GM18511 (cell line): ENCODE measurements at regions not wholly inside any gene's neighbourhood (a gene's known extent, or its start where the extent isn't known, plus 50 kb on each side); places are given as distances from the start of the nearest gene placed in this dataset.
A peak's percentile ranks its signal among the peaks of the same experiment; 100 is the strongest.
"Not testable (repeated sequence)": the region's sequence is repeated elsewhere in the genome, so short reads cannot be mapped to it uniquely, and the experiment has no call there.

Experiments used
- ATAC-seq: cut with Tn5 transposase; IDR thresholded peaks from one replicate; pipeline ENCODE4 v1.9.1; 2021; ENCODE audit warnings: mild to moderate bottlenecking, moderate library complexity; ENCODE audit not compliant: unreplicated experiment

- not testable (repeated sequence) for ATAC-seq
Observed at GRCh38 chr2:64280812-64281211, 136.6 kb upstream of the PELI1 start.

GRCh38 chr2:64283006-64283570 lies 138.9 kb upstream of the PELI1 start:
- peak; percentile 42 for ATAC-seq

- ATAC-seq: peak; percentile 95
Observed at GRCh38 chr2:64283641-64284361, 139.6 kb upstream of the PELI1 start.

GRCh38 chr2:64284751-64285150 lies 140.5 kb upstream of the PELI1 start:
- ATAC-seq: no peak

DNA sequence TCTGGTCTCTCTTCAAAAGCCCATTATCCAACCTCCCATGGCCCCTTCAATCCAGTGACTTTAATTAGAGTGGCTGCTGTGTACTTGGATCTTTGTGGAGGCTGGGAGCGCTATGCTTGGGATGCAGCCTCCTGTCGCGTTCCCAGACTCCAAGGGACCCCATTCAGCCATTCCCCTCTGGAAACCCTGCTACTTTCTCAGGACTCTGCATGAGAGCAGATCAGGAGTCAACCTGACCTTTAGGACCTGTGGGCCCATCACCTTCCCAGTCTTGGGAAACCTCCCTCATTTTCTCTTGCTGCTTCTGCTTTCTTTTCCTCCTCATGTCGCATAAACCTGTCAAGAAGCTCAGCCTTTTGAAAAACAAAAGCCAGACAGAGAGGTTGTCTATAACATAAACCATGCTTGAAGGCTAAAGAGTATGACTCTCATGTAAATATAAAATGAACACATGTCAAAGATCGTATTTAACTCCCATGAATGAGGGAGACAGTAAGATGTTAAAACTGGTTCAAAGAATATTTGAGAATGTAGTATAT lies 143.1 kb upstream of the PELI1 start:
- ATAC-seq: no peak

DNA sequence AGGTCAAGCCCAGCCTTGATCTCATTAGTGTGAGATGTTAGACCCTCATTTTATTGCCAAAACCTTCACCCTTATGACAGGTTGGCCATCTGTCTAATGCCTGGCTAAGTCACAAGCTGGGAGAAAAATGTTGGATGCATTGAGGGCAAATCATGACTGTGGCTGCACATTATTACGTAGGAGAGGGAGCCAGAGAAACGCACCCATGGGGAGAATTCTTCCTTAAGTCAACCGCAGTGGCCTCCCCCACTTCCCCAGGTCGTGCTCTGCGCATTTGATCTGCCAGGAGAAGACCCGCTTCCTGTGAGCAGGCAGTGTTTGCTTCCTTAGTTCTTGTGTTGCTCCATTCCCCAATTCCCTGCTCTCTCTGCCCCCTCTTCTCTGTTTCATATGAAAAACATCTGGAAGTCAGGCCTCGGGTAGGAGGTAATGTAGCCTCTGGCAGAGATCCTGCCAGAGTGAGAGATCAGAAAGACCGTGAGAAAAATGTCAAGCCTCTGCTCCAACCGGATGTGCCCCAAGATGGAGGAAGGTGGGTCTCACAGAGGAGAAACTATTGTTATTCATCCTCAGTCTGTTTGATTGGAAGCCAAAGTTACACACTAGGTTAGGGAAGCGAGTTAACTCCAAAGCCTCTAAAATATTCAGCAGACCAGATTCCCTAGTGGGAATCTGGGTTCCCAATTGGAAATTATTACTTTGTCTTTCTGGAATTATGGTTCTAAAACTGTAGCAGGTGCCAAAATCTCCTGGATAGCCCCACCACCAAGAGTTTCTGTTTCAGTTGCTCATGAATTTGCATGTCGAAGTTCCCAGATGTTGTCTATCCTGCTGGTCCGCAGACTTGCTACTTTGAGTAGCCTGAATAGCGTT lies 144.3 kb upstream of the PELI1 start:
- ATAC-seq: no peak

- no peak for ATAC-seq
Observed at GRCh38 chr2:64289251-64289650, 145.0 kb upstream of the PELI1 start.

DNA sequence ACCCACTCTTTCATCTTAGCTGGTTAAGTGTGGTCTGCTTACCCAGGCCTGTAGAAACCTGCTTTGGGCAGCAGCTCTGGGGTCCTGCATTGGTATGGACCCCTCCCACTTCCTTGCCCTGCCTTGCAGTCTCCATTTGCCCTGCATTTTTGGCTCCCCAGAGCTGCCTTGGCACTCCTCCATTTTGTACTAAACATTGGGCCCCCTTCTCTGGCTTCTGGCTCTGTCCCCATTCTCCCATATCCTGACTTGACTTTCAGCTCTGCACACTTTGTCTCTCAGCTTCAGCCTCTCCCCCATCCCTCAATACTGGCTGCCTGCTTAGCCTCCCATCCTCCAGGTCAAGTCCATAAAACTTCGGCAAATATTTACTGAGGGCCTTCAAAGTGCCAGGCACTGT lies 145.5 kb upstream of the PELI1 start:
- ATAC-seq: no peak

DNA sequence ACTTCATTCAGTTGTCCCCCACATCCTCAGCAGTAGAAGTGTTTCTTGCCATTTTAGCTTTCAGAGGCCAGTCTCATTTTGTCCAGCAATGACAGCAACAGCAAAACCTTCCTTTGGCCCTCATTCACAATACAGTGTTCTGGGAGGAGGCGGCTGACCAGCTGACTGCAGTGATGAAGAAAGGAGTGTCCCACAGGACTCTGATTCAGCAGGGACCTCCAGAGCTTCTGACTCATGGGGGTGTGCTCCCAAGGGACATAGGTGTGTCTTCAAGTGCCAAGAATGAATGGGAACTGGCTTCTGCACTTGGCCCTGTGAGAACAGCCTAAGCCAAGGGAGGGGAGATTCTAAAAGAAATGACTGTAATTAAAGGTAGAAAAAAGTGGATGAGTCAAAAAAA lies 147.0 kb upstream of the PELI1 start:
- no peak for ATAC-seq

DNA sequence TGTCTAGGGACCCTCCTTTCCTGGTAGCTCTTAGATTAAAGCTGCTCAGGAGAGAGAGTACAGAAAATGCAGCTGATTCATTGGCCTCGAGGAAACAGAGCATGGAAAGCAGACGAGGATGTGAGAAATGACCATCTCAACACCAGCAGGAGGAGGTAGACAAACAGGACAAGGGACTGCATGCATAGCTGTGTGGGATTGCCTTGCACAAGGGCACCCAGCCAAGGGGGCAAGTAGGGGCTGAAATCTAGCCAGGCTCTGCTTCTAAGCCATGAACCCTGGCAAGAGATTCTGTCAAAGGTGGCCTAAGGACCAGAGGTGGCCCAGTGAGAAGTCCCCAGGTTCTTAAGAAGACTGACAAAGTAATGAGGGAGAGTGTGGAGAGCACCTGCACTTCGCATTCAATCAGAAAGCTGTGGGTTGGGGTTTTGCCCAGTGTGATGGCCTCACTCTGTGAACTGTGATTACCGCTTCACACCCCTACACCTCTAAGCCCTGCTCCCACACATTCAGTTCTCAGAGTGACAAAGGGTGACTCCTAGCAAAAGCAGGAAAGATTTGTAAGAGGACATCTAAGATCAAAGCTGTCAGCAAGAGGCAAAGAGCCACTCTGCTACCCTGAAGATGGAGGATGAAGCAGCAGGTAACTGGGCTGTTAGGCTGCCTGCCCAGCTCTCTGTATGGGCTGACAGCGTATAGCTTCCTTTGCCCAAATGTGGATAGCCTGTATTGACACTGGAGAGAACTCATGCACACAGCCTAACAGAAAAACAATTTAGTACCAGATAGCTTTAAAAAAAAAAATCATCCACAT lies 151.3 kb upstream of the PELI1 start:
- ATAC-seq: peak; percentile 93

DNA sequence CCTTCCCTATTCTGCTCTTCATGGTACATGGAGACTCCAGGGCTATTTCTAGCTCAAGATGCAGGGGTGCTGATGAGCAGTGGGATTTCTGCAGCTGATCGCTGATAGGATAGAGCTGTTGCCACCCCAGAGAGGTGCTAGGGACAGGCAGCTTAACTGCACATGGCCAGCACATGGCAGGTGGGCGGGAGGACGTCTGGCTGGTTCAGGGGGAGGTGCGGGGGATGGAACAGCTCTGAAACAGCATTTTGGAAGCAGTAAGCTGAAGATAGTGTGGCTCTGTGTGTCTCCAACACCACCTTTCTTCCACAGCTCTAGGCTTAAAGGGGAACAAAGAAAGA lies 151.9 kb upstream of the PELI1 start:
- peak; percentile 34 for ATAC-seq

DNA sequence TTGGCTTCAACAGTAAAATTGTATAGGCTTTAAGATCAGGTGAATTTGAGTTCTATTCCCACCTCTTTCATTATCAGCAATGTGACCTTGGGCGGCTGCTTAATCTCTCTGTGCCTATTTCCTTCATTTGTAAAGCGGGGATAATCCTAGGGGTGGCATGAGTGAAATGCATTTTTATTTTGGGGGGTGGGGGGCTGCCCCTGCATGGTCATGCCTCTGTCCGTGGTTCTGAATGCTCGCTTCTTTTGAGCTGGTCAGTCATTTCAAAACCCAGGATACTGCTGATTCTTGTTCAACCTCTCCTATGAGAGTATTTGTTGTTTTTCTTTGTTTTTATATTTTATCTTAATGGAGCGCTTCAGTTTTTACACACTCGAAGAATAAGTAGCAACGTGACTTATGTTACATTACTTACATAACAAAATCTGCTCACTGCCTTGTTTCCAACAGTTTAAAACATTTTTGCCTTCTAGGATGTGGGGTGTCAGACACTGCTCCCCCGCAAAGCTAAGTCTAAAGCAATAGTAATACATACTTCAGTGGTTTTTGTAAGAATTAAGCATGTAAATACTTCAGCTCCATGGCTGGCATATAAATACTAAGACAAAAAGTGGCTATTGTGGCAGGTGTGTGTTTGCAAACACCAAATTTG lies 152.6 kb upstream of the PELI1 start:
- no peak for ATAC-seq

DNA sequence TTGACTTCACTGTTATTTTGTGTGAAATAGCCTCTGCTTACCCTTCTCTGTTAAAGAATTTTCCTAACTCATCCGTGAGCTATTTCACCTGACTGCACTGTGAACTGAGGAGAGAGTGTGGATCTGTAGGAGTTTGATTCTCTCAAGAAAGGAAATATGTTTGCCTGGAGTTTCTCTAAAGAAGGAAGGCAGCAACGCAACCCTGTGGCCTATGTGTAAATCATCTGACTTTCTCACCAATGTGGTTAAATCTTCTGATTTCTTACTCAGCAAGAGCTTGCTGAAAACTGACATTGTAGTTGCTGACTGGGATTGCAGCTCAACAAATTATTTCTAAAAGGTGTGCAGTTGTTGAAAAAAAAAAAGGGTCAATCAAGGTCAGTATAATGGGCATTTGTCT lies 153.9 kb upstream of the PELI1 start:
- no peak for ATAC-seq

- ATAC-seq: no peak
Observed at GRCh38 chr2:64300066-64300465, 153.9 kb upstream of the LGALSL start.

DNA sequence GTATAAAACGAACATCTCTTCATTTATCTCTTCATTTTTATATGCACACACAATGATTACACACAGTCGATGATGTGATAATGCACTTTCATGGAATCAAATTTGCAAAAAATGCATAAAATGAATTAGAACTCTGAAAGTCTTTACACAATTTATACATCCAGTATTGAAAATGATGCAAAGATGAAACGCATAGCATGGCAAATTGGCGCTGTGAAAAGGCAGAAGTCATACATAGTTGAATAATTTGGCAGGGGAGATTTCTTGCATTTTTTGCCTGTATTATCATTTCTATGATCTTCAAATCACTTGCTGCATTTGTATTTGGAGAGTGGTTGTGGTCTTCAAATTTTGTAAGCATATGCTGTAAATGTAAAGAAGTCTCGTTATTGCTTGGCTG lies 150.7 kb upstream of the LGALSL start:
- ATAC-seq: no peak

- ATAC-seq: no peak
Observed at GRCh38 chr2:64307421-64307820, 146.5 kb upstream of the LGALSL start.

DNA sequence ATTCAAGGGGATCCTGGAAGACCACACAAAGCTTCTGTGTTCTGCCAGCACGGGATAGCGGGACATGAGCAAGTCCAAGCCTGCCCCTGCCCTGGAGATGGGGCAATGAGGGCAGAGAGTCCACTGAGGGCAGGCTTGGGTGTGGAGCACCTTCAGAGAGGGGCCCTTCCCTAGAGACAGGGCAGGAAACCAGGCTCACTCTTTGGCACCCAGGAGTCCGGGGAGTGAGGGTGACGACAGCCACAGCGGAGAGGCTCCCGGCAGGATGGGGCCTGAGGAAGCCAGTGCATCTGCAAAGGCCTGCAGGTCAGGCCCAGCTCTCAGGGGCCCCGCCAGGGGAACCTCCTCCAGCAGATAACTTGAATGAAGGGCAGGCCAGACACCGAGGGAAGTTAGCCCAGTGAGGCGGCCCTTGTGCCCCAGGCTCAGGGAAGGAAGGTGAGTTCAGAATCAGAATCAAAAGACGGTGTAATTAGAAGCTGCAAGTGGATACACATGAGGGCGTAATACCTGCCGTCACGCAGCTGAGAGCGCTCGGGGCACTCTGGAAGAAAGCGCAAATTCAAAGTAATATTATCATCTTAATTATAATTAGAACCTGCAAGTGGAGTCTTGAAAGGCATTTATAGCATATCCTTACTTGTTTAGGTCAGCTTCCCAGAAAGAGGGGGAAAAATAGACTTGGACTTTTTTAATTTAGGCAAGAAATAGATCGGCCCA lies 142.6 kb upstream of the LGALSL start:
- ATAC-seq: no peak

DNA sequence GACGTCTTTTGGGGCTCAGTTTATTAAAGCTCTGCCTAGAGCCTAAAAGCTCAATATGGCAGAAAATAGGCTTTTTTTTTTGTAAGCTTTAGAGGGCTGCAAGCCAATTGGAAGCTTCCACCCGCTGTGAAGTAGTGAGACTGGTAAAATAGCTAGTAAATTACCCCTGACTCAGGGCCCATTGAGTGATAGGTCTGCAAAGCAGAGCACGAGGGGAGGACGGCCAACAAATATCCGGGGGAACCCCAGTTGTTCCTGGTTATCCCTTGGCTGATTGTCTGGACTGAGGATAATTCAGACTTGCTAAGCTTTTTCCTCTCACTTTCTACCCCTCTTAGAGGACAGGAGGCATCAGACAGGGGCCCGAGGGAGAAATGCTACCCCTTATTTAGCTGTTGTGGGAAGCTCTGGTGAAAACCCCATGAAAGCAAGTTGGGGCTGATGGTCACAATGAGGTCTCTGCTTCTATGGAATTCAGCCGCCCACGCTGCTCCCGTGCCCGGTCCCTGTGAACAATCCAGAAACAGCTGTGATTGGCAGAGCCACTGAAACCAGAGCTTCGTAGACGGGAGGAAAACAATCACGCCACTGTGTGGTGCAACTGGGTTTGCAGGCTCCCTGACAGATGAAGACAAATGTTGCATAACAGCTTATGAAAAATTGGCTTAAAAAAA lies 141.9 kb upstream of the LGALSL start:
- ATAC-seq: no peak
